ENCODE measurements at regions not wholly inside any gene's neighbourhood (a gene's known extent, or its start where the extent isn't known, plus 50 kb on each side); places are given as distances from the start of the nearest gene placed in this dataset.

DNA sequence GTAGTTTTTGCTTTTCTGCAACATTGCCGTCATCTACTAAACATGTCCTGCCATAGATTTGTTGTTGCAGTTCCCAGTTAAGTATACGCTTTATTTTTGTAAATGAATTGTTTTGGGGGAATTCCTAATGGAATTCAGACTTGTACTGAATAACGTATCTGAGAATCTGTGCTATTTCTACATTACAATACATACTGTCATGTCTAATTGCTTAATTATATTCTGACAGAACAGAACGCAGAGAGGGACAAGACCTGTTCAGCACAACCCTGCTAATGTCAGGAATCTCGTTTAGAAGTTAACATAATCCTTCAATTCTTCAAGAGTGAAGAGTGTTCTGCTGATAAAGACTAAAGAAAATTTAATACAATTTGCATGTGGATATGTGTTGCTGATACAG, 861.1 kb upstream of the KLHL1 start:
- Histone ChIP-seq H3K4me1 (no peaks in the 10 kb centered on the region), H3K27ac (replicated peaks) (no peak overlapping the region), H3K27me3 (ENCODE audit: low read depth) (no peaks in the 10 kb centered on the region), H3K36me3 (no peaks in the 10 kb centered on the region), H3K9me3 (replicated peaks) (peaks cover 5% of the 10 kb centered on the region), H3K4me3 (no peak overlapping the region)
- no peak for DNase-seq
- intact Hi-C loops (cut with micrococcal nuclease) = loop anchor here (10.0 kb wide), 1 partner anchor 245 kb away; no protein-coding TSS in a partner anchor
- TF ChIP-seq, protein P1, sequence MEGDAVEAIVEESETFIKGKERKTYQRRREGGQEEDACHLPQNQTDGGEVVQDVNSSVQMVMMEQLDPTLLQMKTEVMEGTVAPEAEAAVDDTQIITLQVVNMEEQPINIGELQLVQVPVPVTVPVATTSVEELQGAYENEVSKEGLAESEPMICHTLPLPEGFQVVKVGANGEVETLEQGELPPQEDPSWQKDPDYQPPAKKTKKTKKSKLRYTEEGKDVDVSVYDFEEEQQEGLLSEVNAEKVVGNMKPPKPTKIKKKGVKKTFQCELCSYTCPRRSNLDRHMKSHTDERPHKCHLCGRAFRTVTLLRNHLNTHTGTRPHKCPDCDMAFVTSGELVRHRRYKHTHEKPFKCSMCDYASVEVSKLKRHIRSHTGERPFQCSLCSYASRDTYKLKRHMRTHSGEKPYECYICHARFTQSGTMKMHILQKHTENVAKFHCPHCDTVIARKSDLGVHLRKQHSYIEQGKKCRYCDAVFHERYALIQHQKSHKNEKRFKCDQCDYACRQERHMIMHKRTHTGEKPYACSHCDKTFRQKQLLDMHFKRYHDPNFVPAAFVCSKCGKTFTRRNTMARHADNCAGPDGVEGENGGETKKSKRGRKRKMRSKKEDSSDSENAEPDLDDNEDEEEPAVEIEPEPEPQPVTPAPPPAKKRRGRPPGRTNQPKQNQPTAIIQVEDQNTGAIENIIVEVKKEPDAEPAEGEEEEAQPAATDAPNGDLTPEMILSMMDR (IDR thresholded peaks at IDR 0.05; ENCODE audit: borderline replicate concordance) = no peak

DNA sequence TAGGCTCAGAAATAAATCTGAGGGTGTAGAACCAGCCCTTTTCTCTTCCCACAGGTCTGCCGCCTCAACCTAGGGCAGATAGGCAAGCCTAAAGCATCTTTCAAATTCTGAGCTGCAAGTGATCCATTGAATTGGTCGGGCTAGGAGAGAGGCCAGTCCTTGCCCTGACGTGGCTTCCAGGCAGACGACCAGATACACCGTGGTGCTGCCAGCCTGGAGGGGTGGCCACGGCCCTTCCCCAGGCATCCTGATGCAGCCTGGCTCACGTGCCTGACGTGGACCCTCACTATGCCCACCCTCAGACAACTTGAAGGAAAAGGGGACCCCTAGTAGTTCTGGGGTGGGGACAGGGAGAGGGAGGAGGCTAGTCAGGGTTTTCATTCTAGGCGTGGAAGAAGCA, 859.3 kb upstream of the KLHL1 start:
- H3K36me3 ChIP-seq = no peaks in the 10 kb centered on the region
- H3K27me3 ChIP-seq (ENCODE audit: low read depth) = no peaks in the 10 kb centered on the region
- no peak overlapping the region for H3K4me3 ChIP-seq
- intact Hi-C loops (cut with micrococcal nuclease) = loop anchor here (10.0 kb wide), 1 partner anchor 247 kb away; no protein-coding TSS in a partner anchor
- no peaks in the 10 kb centered on the region for H3K9me3 ChIP-seq (replicated peaks)
- no peak for DNase-seq
- no peaks in the 10 kb centered on the region for H3K4me1 ChIP-seq
- TF ChIP-seq, protein P1 (IDR thresholded peaks at IDR 0.05; ENCODE audit: borderline replicate concordance) = no peak
- no peak overlapping the region for H3K27ac ChIP-seq (replicated peaks)

DNA sequence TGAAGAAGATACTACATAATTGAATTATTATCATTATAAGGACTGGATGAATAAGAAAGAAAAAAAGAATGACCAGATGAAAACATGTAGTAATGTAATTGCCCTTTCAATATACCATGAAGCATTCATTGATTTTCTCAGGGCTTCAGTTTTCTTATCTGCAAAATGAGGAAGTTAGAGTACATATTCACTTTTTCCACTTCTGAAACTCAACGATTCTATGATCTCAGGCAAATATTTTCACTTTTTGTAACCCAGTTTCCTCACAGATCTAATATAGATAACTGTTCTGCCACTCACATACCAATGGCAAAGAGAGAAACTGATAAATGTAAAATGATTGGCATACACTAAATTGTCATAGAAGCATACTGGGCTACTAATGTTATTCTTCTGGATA, 856.6 kb upstream of the KLHL1 start:
- Histone ChIP-seq H3K27ac (replicated peaks) (no peak overlapping the region), H3K4me1 (no peaks in the 10 kb centered on the region), H3K9me3 (replicated peaks) (no peaks in the 10 kb centered on the region), H3K36me3 (no peaks in the 10 kb centered on the region), H3K4me3 (no peak overlapping the region), H3K27me3 (ENCODE audit: low read depth) (no peaks in the 10 kb centered on the region)
- TF ChIP-seq, protein P1 (IDR thresholded peaks at IDR 0.05; ENCODE audit: borderline replicate concordance) = no peak
- intact Hi-C loops (cut with micrococcal nuclease) = loop anchor here (10.0 kb wide), 1 partner anchor 250 kb away; no protein-coding TSS in a partner anchor
- DNase-seq = no peak

DNA sequence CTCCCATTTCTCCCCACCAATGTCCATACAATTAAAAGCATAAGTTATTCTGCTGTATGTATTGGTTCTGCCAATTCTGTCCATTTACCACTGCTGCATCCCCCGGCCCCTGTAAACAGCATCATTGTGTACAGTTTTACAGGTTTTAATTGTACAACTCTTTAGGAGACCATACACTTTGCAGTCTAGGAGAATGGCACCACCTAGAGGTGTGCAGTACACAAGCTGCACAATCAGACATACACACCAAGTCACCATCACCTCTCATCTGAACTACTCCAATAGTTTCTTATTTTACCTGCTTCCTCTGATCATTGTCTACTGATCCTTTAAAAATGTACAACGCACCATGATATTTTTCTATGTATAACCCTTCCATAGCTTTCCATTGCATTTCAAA, 855.9 kb upstream of the KLHL1 start:
- intact Hi-C loops (cut with micrococcal nuclease) = loop anchor here (10.0 kb wide), 1 partner anchor 251 kb away; no protein-coding TSS in a partner anchor
- no peaks in the 10 kb centered on the region for H3K4me1 ChIP-seq
- H3K36me3 ChIP-seq = no peaks in the 10 kb centered on the region
- no peak overlapping the region for H3K27ac ChIP-seq (replicated peaks)
- H3K4me3 ChIP-seq = no peak overlapping the region
- H3K27me3 ChIP-seq (ENCODE audit: low read depth) = no peaks in the 10 kb centered on the region
- H3K9me3 ChIP-seq (replicated peaks) = no peaks in the 10 kb centered on the region
- TF ChIP-seq, protein P1 (IDR thresholded peaks at IDR 0.05; ENCODE audit: borderline replicate concordance) = no peak
- no peak for DNase-seq

DNA sequence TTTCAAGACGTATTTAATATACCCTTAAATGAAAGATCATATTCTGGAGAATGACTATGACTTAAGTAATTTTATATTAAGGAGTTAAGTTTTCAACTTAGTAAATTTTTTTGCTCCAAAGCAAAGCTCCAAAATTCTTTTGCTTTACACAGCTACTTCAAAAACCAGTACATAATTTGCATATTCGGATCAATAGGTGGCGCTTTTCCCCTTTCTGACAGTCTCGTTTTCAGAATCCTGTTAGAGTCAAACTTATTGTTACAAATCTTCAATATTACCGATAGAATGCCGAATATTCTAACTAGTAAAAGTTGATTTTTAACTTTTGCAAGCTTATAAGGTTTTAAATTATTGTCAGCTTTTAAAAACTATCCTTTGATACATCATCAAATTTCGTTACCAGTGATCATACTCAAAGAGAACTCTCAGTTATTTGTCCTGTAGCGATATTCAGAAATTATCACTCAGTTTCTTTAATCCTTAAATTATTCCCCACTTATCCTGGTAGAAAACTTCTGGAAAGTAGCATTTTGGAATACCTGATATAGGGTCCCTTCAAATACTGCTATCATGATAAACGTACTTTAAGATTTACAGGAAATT, 852.7 kb upstream of the KLHL1 start:
- Histone ChIP-seq H3K27ac (replicated peaks) (no peak overlapping the region), H3K4me1 (no peaks in the 10 kb centered on the region), H3K4me3 (no peak overlapping the region), H3K27me3 (ENCODE audit: low read depth) (no peaks in the 10 kb centered on the region), H3K9me3 (replicated peaks) (no peaks in the 10 kb centered on the region), H3K36me3 (no peaks in the 10 kb centered on the region)
- intact Hi-C loops (cut with micrococcal nuclease) = loop anchor here (10.0 kb wide), 1 partner anchor 254 kb away; no protein-coding TSS in a partner anchor
- no peak for DNase-seq
- TF ChIP-seq, protein P1 (IDR thresholded peaks at IDR 0.05; ENCODE audit: borderline replicate concordance) = peak; percentile 51

Measured in left ventricle myocardium inferior (tissue), 1 donor.